Gastroesophageal sphincter (tissue), 4 donors: ENCODE measurements at regions not wholly inside any gene's neighbourhood (a gene's known extent, or its start where the extent isn't known, plus 50 kb on each side); places are given as distances from the start of the nearest gene placed in this dataset.

Source experiments
- ATAC-seq: fragments of 150-250 bp; one replicate; pipeline ENCODE4 v1.9.1; 2016; ENCODE audit warnings: mild to moderate bottlenecking, moderate library complexity
- H3K27ac ChIP-seq, 4 donors: fragments of 200-600 bp; sonication (generic) in 3 of 4; 1 replicate in 3 of 4; 2 replicates in 1 of 4; pipeline ENCODE4 v1.5.1; 2016 to 2019
- H3K27me3 ChIP-seq: fragments of 200-600 bp; sonication (generic); one replicate; pipeline ENCODE4 v1.5.1; 2019
- H3K36me3 ChIP-seq, 2 donors: fragments of 200-600 bp; sonication (generic); one replicate each; pipeline ENCODE4 v1.5.1; 2019; ENCODE audit warnings: control low read depth in 1 of 2
- H3K4me1 ChIP-seq, 3 donors: fragments of 200-600 bp; sonication (generic); 1 replicate in 2 of 3; 2 replicates in 1 of 3; pipeline ENCODE4 v1.5.1; 2016 to 2019; ENCODE audit warnings: control low read depth in 2 of 3
- H3K4me3 ChIP-seq, 2 donors: fragments of 200-600 bp; sonication (generic); one replicate each; pipeline ENCODE4 v1.5.1; 2019; ENCODE audit warnings: mild to moderate bottlenecking in 1 of 2, moderate library complexity in 1 of 2
- H3K9me3 ChIP-seq, 3 donors: fragments of 200-600 bp; sonication (generic); one replicate each; pipeline ENCODE4 v1.5.1; 2017 to 2019; ENCODE audit warnings: control low read depth in 2 of 3
- EP300 ChIP-seq: sonication (generic); formaldehyde crosslinking; IDR thresholded peaks from one replicate; pipeline ENCODE4 v1.6.1; 2017; ENCODE audit warnings: antibody characterized with exemption, mild to moderate bottlenecking
- POLR2A ChIP-seq, 2 donors: fragments of 450-650 bp; IDR thresholded peaks; one replicate each; pipeline ENCODE4 v1.6.1; 2017; ENCODE audit warnings: antibody characterized with exemption in 2 of 2, mild to moderate bottlenecking in 2 of 2, moderate library complexity in 1 of 2
- POLR2AphosphoS5 ChIP-seq: sonication (generic); formaldehyde crosslinking; IDR thresholded peaks from one replicate; pipeline ENCODE4 v1.6.1; 2017; ENCODE audit warnings: antibody characterized with exemption
- WGBS, 2 donors: methylation state at CpG; one replicate each; pipeline ENCODE4 v1.1.5; 2018; ENCODE audit warnings: low coverage in 1 of 2; 5-methylcytosine and 5-hydroxymethylcytosine counted together
- TF ChIP-seq, protein P1 (sequence below), 4 experiments: fragments of 200-600 bp in 2 of 4; fragments of 450-650 bp in 2 of 4; sonication (generic) in 1 of 4; IDR thresholded peaks; one replicate each; pipeline ENCODE4 v1.5.1; 2017 to 2019; ENCODE audit warnings: antibody characterized with exemption in 4 of 4, mild to moderate bottlenecking in 2 of 4, moderate library complexity in 2 of 4

DNA sequence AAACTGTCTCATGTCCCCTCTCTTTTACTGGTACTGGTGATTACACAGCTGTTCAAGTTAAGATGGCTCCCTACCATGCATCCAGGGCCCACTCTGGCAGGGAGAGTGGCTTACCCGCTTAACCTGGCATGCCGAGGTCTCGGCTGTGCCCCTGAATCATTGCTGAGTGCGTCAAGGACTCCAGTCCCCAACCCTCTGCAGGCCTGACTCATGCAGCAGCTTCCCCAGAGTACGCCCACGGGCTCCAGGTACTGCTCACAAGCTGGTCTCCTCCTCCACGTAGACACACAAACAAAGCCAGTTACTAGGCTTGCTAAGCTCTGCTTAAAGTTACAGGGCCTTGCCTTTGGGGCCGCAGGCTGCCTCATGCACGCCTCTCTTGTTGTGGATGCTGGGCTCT is 447.4 kb downstream of the COG6 start:
- no peaks in the 10 kb centered on the region for H3K36me3 ChIP-seq
- no peak overlapping the region for H3K27ac ChIP-seq
- 100% methylated on average over 2 of the region's 9 CpGs; no CpG with 5 or more reads in 1 of the 2 donors for WGBS, 2 donors
- no peak overlapping the region for H3K4me3 ChIP-seq
- peaks cover 0 to 8% (median 0%) of the 10 kb centered on the region in 3 donors for H3K9me3 ChIP-seq
- no peaks in the 10 kb centered on the region for H3K4me1 ChIP-seq
- no peaks in the 10 kb centered on the region for H3K27me3 ChIP-seq
- TF ChIP-seq POLR2A (IDR thresholded peaks at IDR 0.05) (no peak), EP300 (no peak), POLR2AphosphoS5 (no peak)
- TF ChIP-seq, protein P1, sequence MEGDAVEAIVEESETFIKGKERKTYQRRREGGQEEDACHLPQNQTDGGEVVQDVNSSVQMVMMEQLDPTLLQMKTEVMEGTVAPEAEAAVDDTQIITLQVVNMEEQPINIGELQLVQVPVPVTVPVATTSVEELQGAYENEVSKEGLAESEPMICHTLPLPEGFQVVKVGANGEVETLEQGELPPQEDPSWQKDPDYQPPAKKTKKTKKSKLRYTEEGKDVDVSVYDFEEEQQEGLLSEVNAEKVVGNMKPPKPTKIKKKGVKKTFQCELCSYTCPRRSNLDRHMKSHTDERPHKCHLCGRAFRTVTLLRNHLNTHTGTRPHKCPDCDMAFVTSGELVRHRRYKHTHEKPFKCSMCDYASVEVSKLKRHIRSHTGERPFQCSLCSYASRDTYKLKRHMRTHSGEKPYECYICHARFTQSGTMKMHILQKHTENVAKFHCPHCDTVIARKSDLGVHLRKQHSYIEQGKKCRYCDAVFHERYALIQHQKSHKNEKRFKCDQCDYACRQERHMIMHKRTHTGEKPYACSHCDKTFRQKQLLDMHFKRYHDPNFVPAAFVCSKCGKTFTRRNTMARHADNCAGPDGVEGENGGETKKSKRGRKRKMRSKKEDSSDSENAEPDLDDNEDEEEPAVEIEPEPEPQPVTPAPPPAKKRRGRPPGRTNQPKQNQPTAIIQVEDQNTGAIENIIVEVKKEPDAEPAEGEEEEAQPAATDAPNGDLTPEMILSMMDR (IDR thresholded peaks at IDR 0.05) = no peak
- ATAC-seq = no peak

DNA sequence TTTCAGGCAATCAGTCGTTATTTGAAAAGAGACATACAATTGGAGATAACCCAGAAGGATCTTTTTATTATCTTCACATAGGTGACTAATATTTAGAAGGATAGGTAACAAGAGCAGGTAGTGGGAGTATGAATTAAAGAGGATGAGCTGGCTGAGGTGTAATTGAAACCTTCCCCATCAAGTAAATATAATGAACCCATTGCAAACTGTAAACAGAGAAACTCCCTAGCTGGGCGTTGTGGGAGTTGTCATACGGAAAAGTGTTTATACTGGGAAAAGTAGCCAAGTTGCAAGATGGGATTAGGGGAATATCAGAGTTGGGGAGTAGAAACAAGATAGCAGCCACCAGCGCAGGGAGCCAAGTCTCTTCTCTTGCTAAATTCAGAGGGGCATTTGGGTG is 448.4 kb downstream of the COG6 start:
- Histone ChIP-seq H3K36me3 (no peaks in the 10 kb centered on the region), H3K4me3 (no peak overlapping the region), H3K4me1 (no peaks in the 10 kb centered on the region), H3K27me3 (no peaks in the 10 kb centered on the region), H3K9me3 (peaks cover 0 to 8% (median 0%) of the 10 kb centered on the region in 3 donors), H3K27ac (no peak overlapping the region)
- no peak for ATAC-seq
- TF ChIP-seq, protein P1 (IDR thresholded peaks at IDR 0.05) = no peak
- TF ChIP-seq EP300 (no peak), POLR2A (IDR thresholded peaks at IDR 0.05) (no peak), POLR2AphosphoS5 (no peak)
- WGBS, 2 donors = 64 to 66% methylated on average over 4 of the region's 4 CpGs

GRCh38 chr13:40105231-40105630 is 449.8 kb downstream of the COG6 start:
- H3K27me3 ChIP-seq = no peaks in the 10 kb centered on the region
- no peak for TF ChIP-seq POLR2A (IDR thresholded peaks at IDR 0.05)
- no peaks in the 10 kb centered on the region for H3K9me3 ChIP-seq
- no peak for ATAC-seq
- no peaks in the 10 kb centered on the region for H3K4me1 ChIP-seq
- no peaks in the 10 kb centered on the region for H3K36me3 ChIP-seq
- H3K27ac ChIP-seq = no peak overlapping the region
- no peak overlapping the region for H3K4me3 ChIP-seq
- WGBS, 2 donors = 76 to 95% methylated on average over 4 to 5 of the region's 5 CpGs

- 53 to 62% methylated on average over 4 of the region's 4 CpGs for WGBS, 2 donors
- TF ChIP-seq POLR2AphosphoS5 = peak; percentile 49
- TF ChIP-seq, protein P1 (IDR thresholded peaks at IDR 0.05) = no peak
- peak; percentile 84 for ATAC-seq
- Histone ChIP-seq H3K4me3 (no peak overlapping the region), H3K9me3 (no peaks in the 10 kb centered on the region), H3K4me1 (peaks cover 0 to 4% (median 0%) of the 10 kb centered on the region in 3 donors), H3K27ac (peak overlapping the region in 1 of 4 donors; percentile 30), H3K36me3 (no peaks in the 10 kb centered on the region), H3K27me3 (no peaks in the 10 kb centered on the region)
These were observed 453.9 kb downstream of the COG6 start for GRCh38 chr13:40109351-40109844.

DNA sequence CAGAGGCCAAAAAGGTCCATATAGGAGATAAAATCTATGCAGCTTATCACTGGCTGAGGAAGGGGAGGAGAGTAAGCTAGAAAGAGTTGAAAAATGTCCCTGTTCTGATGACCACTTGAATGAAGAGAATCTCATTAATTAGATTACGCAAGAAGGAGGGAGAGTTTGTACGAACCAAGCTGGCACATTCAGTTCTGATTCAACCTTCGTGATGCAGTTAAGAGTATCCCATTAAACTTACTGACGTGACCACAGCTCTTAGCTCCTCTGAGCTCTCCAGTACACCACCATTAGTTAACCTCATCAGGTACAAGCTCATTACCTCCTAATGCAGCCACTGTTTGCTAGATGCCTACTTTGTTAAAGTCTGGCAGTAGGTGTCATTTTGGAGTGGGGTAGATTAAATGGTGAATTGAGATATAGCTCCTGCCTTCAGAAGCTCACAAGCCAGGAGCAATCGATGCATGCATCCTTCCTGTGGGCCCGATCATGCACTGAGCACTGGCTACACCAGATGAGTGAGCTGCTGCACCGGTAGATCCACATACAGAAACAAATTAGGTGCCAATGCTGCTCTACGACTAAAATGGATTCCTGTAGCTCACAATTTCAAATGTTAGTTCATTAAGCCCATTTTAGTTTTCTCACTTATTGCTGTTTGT is 458.3 kb downstream of the COG6 start:
- WGBS, 2 donors = 96 to 97% methylated on average over 6 to 8 of the region's 8 CpGs
- Histone ChIP-seq H3K36me3 (no peaks in the 10 kb centered on the region), H3K4me1 (peaks cover 0 to 12% (median 4%) of the 10 kb centered on the region in 3 donors), H3K4me3 (no peak overlapping the region), H3K9me3 (no peaks in the 10 kb centered on the region), H3K27me3 (no peaks in the 10 kb centered on the region), H3K27ac (peak overlapping the region in 2 of 4 donors; percentile 9 to 55)
- ATAC-seq = peak; percentile 26
- TF ChIP-seq POLR2A (IDR thresholded peaks at IDR 0.05) (no peak), EP300 (no peak), POLR2AphosphoS5 (peak; percentile 80)
- TF ChIP-seq, protein P1 (IDR thresholded peaks at IDR 0.05) = no peak
